Left hindlimb (tissue), 1 donor: ENCODE measurements at regions not wholly inside any gene's neighbourhood (a gene's known extent, or its start where the extent isn't known, plus 50 kb on each side); places are given as distances from the start of the nearest gene placed in this dataset.
"Not testable (repeated sequence)": the region's sequence is repeated elsewhere in the genome, so short reads cannot be mapped to it uniquely, and the experiment has no call there.

ENCODE experiments used
- DNase-seq: peaks from one replicate; pipeline ENCODE4 v3.0.0-alpha.2; 2018

DNA sequence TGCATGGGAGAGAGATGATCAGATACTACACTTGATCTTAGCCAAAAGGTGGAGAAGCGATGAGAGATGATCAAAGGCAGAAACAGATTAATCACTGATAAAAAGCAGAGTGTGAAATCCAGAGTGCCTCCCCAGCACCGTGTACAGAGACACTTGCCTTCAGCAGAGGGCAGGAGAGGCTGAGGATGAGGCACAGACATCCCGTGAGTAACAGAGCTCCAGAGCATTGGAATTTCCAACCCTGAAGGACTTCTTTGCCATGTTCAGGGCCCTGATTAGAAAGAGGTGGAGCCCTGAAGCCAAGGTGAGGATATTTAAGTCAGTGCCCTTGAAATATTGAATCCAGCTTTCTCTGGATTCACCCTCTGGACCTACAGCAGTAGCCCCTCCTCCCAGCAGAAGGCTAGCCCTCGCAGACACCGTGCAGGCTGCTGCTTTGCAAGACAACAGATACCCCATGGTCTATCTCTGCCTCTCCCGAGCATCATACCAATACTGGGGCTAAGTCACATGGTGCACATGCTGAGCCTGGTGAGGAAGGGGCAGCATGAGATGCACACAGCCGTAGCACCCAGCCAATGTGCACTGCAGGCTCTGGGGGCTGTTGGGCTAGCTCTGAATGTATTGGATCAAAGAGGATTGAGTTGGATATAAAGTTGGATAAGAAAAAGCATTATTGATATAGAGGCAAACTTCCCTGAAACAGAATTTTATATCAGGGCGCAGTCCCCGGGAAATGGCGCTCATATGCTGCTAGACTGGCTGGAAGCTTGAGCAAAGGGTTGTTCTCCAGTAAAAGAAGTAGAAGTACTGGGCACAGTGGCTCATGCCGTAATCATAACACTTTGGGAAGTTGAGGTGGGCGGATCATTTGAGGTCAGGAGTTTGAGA lies 200.3 kb upstream of the B3GAT1 start:
- no peak for DNase-seq

DNA sequence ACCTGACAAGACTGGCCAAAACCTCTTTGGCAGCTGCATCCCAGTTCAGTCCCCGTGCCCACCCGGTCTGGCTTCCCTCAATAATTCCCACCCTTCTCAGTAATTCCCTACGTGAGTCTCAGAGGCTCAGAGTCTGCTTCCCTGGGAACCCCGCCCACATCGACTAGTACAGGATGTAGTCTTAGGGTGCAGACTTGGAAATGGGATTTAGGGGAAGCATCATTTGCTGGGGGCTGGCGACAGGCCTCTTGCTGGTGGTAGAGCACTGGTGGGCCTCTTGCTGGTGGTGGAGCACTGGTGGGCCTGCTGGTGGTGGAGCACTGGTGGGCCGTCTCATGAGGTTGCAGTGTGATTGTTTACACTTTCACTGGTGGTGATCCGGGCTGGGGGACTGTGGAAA lies 199.5 kb upstream of the B3GAT1 start:
- no peak for DNase-seq

DNA sequence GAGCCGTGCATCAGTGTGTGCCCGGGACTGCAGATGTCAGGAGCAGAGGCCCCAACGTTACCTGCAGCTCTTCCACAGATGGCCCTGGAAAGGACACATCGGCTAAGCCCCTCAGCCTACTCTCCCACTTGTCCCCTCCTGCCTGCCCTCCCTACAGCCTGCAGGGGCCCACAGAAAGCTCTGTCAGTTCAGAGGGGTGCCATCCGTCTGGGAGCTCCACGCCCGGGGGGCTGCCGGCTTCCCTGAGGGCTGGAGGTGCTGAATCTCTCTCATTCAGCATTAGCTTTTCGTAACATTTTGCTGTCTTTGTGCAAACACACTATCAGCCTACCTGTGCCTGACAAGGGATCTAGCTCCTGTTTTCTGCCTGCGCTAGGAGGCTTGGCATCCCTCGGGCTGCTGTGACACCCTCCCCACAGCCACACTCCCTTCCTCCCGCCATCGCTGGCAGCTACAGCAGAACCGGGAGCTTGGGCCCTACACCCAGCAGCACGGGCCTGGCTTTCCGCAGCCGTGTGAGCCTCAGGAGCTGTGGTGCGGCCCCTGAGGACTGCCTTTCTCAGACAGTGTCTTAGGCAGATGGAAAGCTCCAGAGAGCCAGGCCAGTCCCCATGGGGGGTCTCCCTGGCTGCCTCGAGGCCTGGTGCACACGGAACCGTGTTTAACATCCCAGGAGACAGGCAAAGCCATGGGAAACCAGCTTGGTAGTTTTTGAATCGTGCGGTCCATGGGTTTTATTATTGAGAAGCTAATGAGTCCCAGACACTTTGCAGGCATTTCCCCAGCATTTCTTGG lies 198.3 kb upstream of the B3GAT1 start:
- no peak for DNase-seq

DNA sequence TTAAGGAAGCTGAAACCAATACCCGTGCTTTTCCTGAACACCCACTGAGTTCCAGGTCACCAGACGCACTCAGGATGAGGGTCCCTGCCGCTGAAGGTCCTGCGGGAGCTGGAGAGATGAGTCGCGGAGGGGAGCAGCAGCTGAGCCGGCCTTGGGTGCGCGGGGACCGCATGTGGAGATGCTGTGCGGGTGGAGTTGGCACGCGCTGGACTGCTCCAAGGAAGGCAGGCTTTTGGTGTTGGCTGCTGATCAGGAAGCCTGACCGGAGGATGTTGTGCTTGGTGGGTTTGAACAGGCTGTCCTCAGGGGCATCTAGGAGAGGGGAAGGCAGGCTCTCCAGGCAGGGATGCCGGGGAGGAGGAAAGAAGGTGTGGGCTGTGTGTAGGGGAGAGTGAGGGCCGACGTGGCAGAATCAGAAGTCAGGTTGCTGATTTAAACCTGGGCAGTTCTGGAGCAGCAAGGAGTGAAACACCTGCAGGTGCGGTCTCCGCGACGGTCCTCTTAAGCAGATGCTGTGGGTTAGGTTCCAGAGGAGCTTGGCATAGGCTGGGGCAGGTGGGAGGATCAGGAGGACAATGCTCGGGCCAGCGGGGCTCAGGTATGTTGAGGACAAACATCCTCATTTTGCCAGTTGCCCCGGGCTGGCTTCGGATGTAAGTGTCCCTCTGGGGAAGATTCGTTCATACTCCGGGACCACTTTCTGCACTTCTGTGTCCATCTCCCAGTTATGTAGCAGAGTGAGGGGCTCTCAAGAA lies 197.5 kb upstream of the B3GAT1 start:
- no peak for DNase-seq

DNA sequence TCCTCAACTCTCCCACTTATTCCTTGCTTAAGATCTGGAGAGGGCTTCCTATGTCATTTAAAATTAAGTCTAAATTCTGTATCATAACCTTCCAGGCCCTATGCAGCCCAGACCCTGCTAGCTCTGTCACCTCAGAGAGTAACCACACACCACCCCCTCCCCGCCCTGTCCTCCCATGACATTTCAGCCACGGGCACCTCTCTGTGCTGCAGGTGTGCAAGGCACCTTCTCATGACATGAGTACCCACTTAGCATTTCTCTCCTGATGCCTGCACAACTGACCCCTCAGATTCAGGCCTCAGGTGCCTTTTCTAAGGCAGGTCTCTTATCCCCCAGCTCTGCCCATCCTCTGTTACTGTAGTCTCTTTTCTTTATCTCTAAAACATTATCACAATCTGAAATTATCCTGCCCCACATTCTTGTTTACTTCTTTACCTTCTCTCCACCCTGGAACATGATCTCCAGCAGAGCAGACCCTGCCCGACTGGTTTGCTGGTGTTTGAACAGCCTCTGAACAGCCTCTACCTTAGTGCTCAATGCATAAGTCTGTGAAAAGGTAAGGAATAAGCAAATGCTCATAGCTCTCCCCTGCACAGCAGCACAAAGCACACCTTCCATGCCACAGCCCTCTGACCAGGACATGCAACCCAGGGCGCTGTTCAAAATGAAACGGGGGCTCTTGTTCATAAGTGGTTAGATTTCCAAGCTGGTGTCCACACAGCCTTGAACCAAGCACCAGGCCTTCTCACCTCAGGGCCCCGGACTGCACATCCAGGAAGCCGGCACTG lies 196.1 kb upstream of the B3GAT1 start:
- DNase-seq = no peak

DNA sequence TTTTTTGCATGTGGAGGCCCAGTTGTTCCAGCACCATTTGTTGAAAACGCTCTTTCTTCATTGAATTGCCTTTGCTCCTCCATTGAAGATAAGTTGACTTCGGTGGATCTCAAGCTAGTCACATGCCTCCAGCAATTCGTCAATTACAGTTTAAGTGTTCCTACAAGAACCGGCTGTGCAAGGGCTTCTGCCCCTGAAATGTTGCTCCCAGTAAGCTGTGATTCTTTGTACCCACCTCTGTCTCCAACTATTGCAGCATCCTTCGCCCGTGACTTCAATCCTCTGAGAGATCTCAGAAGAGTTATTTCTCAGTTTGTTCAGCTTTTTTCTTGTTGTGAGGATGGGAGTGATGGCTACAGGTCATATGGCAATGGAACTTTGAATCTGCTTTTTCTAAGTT lies 194.2 kb upstream of the B3GAT1 start:
- DNase-seq = no peak

DNA sequence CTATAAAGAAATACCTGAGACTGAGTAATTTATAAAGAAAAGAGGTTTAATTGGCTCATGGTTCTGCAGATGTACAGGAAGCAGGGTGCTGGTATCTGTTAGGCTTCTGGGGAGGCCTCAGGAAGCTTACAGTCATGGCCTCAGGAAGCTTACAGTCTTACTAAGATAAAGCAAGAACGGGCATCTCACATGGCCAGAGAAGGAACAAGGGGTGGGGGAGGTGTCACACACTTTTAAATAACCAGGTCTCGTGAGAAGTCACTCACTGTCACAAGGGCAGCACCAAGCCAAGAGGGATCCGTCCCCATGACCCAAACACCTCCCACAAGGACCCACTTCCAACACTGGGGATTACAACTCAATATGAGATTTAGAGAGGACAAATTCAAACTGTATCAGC lies 192.8 kb upstream of the B3GAT1 start:
- DNase-seq = no peak

DNA sequence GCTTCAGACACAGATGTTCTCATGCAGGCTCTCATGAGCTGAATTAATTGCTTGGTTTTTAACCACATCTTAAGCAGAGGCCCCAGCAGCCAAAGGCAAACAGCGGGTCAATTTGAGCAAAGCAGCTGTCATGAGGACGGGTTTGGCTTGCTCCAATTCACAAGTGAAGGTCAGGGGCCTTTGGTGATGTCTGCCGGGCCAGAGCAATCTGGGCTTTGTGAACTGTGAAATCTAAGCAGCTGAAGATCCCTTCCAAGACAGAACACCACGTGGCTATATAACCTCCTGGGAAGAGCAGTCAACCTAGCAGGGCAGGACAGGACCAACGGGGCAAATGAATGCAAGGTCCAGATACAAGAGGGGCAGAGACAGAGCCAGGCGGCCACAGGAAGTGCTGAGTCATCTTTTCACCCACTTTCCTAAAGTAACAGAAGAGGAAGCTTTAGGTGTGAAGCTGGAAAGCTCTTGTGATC lies 187.3 kb upstream of the B3GAT1 start:
- no peak for DNase-seq

DNA sequence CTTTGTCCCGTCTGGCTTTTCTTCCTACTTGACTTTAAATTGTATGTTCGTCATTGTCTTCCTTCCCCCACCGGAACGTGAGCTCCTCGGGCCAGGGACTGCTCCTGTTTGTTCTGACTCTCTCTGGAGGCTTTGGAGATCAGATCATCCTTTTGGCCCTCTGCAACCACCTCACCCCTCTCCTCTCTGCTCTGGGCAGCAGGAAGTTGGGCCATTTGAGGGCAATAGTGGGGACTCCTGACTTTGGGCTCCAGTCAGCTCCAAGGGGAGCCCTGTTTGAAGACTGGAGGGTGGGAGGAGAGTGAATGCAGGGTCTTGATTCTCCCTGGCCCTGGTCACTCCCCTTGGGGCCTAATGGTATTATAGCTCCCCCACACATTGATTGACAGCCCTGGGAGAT lies 186.3 kb upstream of the B3GAT1 start:
- no peak for DNase-seq

DNA sequence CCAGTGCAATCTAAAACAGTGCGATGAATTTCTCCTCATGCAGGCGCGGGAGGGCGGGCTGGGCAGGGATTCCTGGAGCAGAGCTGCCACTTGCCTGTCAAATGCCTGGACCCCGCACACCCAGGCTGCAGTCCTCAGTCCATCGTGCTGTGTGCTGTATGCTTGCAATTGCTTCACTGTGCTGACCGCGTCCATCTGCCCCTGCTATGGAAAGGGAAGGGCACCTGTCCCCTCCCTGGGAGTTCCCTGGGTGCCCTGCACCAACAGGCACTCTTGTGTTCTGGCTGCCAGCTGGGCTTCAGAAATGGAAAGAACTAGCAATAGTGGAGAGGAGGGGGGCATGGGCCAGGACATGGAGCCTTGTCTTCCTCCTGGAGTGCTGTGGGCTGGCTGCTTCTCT lies 185.4 kb upstream of the B3GAT1 start:
- DNase-seq = no peak

DNA sequence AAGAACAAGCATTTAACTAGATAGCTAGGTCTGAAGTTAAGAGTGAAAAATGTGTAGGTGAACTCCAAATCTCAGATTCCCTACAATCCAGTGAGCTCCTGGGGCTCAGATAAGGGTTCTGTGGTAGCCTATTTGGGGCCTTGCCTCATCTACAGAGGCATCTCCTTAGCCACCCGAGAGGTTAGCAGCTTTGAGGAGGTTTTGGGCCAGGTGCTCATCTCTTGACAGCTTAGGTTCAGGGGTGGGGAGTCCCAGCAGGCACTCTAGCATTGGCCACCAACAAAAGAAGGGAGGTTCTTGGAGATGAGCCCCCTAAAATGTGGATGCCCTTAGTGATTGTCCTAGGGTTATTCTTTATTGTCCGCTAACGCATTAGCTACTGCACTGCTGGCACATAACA lies 184.4 kb upstream of the B3GAT1 start:
- DNase-seq = no peak

DNA sequence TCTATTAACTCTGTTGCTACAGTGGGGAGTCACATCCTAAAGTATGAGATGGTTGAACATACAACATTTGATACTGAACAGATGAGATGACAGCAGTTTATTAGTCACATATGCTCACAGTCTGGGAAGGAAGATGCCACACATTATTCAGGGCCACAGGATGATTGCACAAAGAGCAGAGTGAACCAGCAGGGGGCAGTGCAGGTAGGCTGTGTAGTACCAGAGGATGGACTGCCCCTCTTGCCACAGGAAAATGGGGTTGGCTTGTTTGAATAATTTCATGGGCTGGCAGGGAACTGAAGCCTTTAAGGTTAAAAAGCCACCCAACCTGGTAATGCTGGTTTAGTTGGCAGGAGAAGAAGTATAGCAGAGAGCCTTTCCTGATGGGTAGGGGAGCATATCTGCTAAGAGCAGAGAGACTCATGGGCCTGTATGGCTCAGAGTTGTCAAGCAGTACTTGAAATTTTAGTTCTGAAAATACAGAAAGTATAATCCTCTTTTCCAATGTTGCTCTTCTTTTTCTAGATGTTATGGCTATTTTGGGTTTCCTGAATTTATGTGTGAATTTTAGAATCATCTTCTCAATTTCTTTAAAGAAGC lies 180.4 kb upstream of the B3GAT1 start:
- DNase-seq = no peak

DNA sequence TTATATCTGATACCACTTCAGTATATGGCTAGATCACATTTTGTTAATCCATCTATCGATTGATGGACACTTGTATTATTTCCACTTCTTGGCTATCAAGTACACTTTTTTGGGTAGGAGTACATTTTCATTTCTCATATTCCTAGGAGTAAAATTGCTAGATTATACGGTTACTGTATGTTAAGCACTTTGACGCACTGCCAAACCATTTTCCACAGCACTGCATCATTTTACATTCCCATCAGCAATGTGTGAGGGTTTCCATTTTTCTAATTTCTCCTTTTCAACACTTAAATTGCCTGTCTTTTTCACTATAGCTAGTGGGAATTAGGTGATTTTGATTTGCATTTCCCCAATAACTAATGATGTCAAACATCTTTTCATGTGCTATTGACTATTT lies 179.3 kb upstream of the B3GAT1 start:
- no peak for DNase-seq

DNA sequence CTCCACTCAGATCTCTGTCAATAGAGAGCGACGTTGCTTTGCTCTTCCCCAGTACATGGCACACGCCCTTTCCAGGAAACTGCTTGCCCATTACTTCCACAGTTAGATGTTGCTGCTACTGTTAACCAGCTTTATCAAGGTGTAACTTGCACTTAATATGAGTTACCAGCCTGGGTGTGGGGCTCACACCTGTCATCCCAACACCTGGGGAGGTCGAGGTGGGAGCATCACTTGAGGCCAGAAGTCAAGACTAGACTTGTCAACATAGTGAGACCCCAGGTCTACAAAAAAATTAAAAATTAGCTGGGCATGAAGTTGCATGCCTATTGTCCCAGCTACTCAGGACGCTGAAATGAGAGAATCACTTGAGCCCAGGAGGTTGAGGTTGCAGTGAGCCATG lies 177.1 kb upstream of the B3GAT1 start:
- no peak for DNase-seq

DNA sequence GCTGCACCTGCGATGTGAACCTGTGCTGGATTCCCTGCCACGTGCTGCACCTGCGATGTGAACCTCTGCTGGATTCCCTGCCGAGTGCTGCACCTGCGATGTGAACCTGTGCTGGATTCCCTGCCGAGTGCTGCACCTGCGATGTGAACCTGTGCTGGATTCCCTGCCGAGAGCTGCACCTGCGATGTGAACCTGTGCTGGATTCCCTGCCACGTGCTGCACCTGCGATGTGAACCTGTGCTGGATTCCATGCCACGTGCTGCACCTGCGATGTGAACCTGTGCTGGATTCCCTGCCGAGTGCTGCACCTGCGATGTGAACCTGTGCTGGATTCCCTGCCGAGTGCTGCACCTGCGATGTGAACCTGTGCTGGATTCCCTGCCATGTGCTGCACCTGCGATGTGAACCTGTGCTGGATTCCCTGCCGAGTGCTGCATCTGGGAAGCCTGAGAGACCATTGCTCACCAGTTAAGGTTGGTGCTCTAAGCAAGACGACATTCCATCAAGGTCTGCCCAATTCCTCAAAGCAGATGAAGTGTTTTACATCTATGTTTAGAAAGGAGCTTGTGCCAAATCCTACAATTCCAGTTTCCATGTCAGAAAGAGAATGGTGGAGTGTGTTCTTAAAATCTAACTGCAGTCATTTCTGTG lies 176.5 kb upstream of the B3GAT1 start:
- DNase-seq = not testable (repeated sequence)

DNA sequence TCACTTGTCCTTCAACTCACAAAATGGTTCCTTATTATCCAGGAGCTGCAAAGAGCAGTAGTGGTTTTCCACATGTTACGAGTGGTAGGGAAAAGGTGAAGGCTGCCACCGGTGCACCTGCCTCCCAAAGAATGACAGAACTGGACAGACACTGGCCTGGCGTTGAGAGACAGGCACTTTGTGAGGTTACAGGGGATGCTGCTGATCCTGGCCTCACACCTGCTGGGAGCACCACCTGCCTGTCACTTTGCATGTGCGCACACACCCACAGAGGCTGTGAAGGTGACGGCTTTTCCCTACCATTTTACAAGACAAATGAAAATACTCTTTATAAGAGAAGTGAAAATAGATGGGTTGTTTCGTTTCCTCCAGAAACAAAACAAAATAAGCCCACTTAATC lies 175.3 kb upstream of the B3GAT1 start:
- no peak for DNase-seq

DNA sequence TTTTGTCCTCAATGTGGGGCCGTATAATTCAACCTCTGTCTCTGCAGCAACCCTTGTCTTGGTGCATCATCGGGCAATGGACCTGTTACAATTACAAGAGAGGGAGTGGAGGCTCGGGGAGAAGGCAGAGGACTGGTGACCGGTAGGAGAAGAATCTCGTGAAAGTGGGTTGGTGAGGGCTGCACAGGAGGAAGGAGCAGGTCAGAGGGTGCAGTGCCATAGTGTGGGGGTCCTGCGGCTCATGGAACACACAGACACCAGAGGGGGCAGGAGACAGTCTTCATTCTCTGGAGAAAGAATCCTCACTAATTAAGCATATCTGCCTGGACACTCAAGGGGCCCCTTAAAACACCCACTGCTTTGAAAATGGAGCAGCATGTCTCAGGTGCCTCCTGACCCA lies 174.7 kb upstream of the B3GAT1 start:
- no peak for DNase-seq

DNA sequence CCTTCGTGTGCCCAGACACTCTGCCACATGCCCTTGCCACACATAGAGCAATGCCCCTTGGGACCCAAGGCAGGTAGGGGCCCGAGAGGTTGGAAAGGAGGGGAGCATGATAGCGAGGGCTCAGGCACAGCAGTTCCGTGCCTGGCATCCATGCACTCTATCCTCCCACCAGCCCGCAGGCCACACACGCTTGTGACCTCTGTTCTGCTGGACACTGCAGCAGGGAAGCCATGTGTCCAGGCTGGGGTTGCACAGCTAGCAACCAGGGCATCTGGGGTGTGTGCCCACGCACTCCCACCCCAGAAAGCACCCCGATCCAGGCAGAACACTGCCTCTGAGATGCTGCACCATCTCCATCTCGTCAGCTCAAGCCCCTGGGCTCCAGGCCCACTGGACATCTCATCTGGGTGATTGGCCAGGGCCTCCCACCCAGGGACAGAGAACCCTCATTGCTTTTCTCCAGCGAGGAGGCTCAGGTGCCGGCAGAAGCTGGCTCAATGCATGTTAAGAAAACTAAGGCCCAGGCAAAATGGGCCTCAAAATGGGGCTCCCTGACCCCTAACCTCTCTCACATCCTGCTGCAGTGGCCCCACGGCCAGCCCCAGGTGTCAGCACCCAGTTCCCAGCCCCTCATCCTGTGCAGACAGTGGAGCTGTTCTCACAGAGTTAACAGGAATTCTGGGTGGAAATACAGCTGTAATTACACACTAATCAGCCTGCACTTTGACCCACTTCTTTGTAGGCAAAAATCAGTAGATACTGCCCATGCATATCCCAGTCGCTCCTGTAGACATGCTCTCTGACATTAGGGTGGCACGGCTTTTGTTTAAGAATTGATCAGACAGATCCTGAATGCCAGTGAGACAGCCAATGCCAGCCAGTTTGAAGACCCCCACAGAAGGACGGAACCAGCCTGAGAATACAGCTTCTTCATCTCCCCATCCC lies 173.9 kb upstream of the B3GAT1 start:
- no peak for DNase-seq

DNA sequence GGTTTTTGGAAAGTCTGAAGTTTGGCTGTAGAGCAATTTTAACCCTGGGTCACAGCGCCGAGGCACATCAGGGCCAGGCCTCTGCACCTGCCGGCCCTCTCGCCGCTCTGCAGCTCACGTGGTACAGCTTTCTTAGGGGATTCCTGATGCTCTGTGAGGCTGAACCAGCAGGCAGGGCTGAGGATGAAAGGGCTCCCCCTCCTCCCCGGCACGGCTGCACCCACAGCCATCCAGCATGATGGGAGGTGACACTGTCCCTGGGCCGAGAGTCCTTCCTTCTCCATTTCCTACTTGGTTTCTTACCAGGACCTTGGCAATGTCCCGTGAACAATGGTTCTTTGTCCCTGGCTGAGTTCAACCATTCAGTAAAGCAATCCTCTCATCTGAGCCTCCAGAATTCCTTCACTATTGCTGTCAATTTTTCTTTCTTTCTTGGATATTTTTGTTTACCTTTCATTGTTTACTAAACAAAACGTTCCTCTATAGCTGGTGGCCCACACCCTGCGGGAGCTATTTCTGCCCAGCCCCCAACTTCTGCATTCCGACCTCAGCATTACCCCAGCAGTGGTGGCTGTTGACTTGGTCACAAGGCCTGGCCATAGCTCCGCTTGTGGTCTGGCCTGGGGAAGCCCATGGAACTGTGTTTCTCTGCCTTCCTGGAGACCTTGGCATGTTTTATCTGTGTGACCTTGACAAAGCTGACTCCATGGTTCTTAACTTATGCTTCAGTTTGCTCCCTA lies 172.8 kb upstream of the B3GAT1 start:
- no peak for DNase-seq
